ENCODE measurements at regions not wholly inside any gene's neighbourhood (a gene's known extent, or its start where the extent isn't known, plus 50 kb on each side); places are given as distances from the start of the nearest gene placed in this dataset.
A peak's percentile ranks its signal among the peaks of the same experiment; 100 is the strongest.

- no peak overlapping the region for H4K91ac ChIP-seq (ENCODE audit: insufficient read depth, low read depth, low read length)
- H3K4me3 ChIP-seq (ENCODE audit: insufficient read depth, low read depth, low read length) = no peak overlapping the region
- H2AK5ac ChIP-seq (ENCODE audit: low read depth, low read length) = no peak overlapping the region
- peak overlapping the region; percentile 89 for H2AFZ ChIP-seq (replicated peaks; ENCODE audit: low read length, poor library complexity)
- H3K79me1 ChIP-seq (ENCODE audit: low read depth in 1 of 2, low read length in 2 of 2) = no peaks in the 10 kb centered on the region
- no peak for DNase-seq
- WGBS, 2 experiments (ENCODE audit: extremely low coverage in 2 of 2, insufficient read length in 1 of 2) = no CpG with 5 or more reads among the region's 3 CpGs
- intact Hi-C loops (cut with micrococcal nuclease) = loop anchor here (5.0 kb wide), 1 partner anchor 1393 kb away; no protein-coding TSS in a partner anchor
- no peak overlapping the region for H4K5ac ChIP-seq (ENCODE audit: low read depth, low read length)
- no peak overlapping the region for H2BK15ac ChIP-seq (ENCODE audit: low read depth, low read length)
- H3K4me1 ChIP-seq (ENCODE audit: control insufficient read depth, insufficient read depth, low read length) = no peaks in the 10 kb centered on the region
- no peak overlapping the region for H2AK9ac ChIP-seq (replicated peaks; ENCODE audit: low read depth, low read length, poor library complexity)
- CTCF ChIA-PET = interaction anchor here (0.6 to 0.9 kb wide), 2 partner anchors 22 to 385 kb away, joined by 4 read pairs; no protein-coding TSS in a partner anchor
- no peaks in the 10 kb centered on the region for H4K20me1 ChIP-seq (ENCODE audit: insufficient read depth, low read length)
- H2BK20ac ChIP-seq (ENCODE audit: low read depth, low read length) = no peak overlapping the region
- dilution Hi-C loops (cut with HindIII; ENCODE audit: low sequenced_read_pairs, unreplicated experiment) = no loop called here
- no peak overlapping the region for H3K14ac ChIP-seq (replicated peaks; ENCODE audit: low read depth, low read length)
- in situ Hi-C loops (cut with MboI; ENCODE audit: low sequenced_read_pairs) = no loop called here
- no peak overlapping the region for H3K23ac ChIP-seq (ENCODE audit: low read depth, low read length)
- no peak for ATAC-seq (ENCODE audit: low read depth)
- peak overlapping the region in 1 of 2 experiments; percentile 77; a peak in 1 of 4 replicates for H4K8ac ChIP-seq (ENCODE audit: low read depth in 2 of 2, low read length in 2 of 2)
- H2BK120ac ChIP-seq (ENCODE audit: low read depth, low read length) = no peak overlapping the region
- H3K56ac ChIP-seq (ENCODE audit: extremely low read depth, insufficient read depth, low read length) = no peak overlapping the region
- H3K9ac ChIP-seq (ENCODE audit: low read depth, low read length) = no peak overlapping the region
- no peaks in the 10 kb centered on the region for H3K9me3 ChIP-seq (ENCODE audit: control insufficient read depth, insufficient read depth, low read length)
- no peaks in the 10 kb centered on the region for H3K9me1 ChIP-seq (ENCODE audit: insufficient read depth, low read length)
- no peaks in the 10 kb centered on the region for H3K36me3 ChIP-seq (ENCODE audit: control insufficient read depth, insufficient read depth, low read length)
- H2BK5ac ChIP-seq (ENCODE audit: low read depth, low read length, poor library complexity, severe bottlenecking) = no peak overlapping the region
- BruUV-seq (replicated peaks) = no TSS peak
- H3K4ac ChIP-seq (ENCODE audit: low read depth, low read length) = no peak overlapping the region
- H3K27me3 ChIP-seq (ENCODE audit: control insufficient read depth, insufficient read depth, low read length) = no peaks in the 10 kb centered on the region
- no peak for TF ChIP-seq MAZ (IDR thresholded peaks at IDR 0.05; ENCODE audit: borderline replicate concordance, low read depth, low read length)
- TF ChIP-seq CHD1 (IDR thresholded peaks at IDR 0.05; ENCODE audit: low read depth, low read length) = no peak
- no peak for TF ChIP-seq RCOR1 (IDR thresholded peaks at IDR 0.05; ENCODE audit: insufficient replicate concordance, low read length)
- no peak for TF ChIP-seq POLR2A (IDR thresholded peaks at IDR 0.05; ENCODE audit: low read depth, low read length)
- TF ChIP-seq SMC3 (IDR thresholded peaks at IDR 0.05; ENCODE audit: low read depth, low read length) = no peak
- no peak for TF ChIP-seq USF2 (IDR thresholded peaks at IDR 0.05; ENCODE audit: low read depth, low read length)
- no peak for TF ChIP-seq CTCF (conservative IDR thresholded peaks at IDR 0.05; ENCODE audit: low read depth, low read length)
- TF ChIP-seq RFX5 (IDR thresholded peaks at IDR 0.05; ENCODE audit: low read depth, low read length) = no peak
- no peak for TF ChIP-seq NFE2L2 (IDR thresholded peaks at IDR 0.05; ENCODE audit: low read depth, low read length)
- TF ChIP-seq MAFK (IDR thresholded peaks at IDR 0.05; ENCODE audit: low read depth, low read length) = no peak
- no peak for TF ChIP-seq BHLHE40 (IDR thresholded peaks at IDR 0.05; ENCODE audit: low read depth, low read length)
- TF ChIP-seq RAD21 (IDR thresholded peaks at IDR 0.05; ENCODE audit: low read length) = no peak
- no peak for TF ChIP-seq ELK1 (IDR thresholded peaks at IDR 0.05; ENCODE audit: borderline replicate concordance, low read depth, low read length)
- no peak for TF ChIP-seq CEBPB (IDR thresholded peaks at IDR 0.05; ENCODE audit: low read depth, low read length)
- TF ChIP-seq FOS (IDR thresholded peaks at IDR 0.05; ENCODE audit: low read depth, low read length) = no peak
- no peak for TF ChIP-seq MXI1 (IDR thresholded peaks at IDR 0.05; ENCODE audit: borderline replicate concordance, low read depth, low read length)
- peak overlapping the region; percentile 96; the same call in 1 of the 2 replicates for H3K4me2 ChIP-seq (ENCODE audit: low read depth, low read length)
- no peak overlapping the region for H3K18ac ChIP-seq (ENCODE audit: low read depth, low read length)
- no peak overlapping the region for H3K27ac ChIP-seq (ENCODE audit: insufficient read depth, low read length)
- POLR2A ChIA-PET (ENCODE audit: unreplicated experiment) = no interaction called here
These were observed 1396.4 kb downstream of the EFNB2 start for GRCh38 chr13:105139048-105139379.

Measured in IMR-90 (cell line).